Chondrocyte (in vitro differentiated cells): ENCODE measurements at regions not wholly inside any gene's neighbourhood (a gene's known extent, or its start where the extent isn't known, plus 50 kb on each side); places are given as distances from the start of the nearest gene placed in this dataset.

ENCODE experiments used
- DNase-seq: peaks from one replicate; pipeline ENCODE4 v3.0.0; 2021; ENCODE audit warnings: mixed read lengths, low spot score
- H3K27ac Mint-ChIP-seq: one replicate; pipeline ENCODE4 v1.8.0; 2021; ENCODE audit warnings: mild to moderate bottlenecking, moderate library complexity, mixed read lengths; ENCODE audit not compliant: unreplicated experiment
- H3K27me3 Mint-ChIP-seq: 2 replicates; pipeline ENCODE4 v1.8.0; 2021; ENCODE audit warnings: low read depth, mixed read lengths
- H3K36me3 Mint-ChIP-seq: 2 replicates; pipeline ENCODE4 v1.8.0; 2021; ENCODE audit warnings: low read depth, mixed read lengths
- H3K4me1 Mint-ChIP-seq: 2 replicates; pipeline ENCODE4 v1.8.0; 2021; ENCODE audit warnings: low read depth, mild to moderate bottlenecking, mixed read lengths
- H3K4me3 Mint-ChIP-seq: one replicate; pipeline ENCODE4 v1.8.0; 2021; ENCODE audit warnings: mild to moderate bottlenecking, moderate library complexity, mixed read lengths; ENCODE audit not compliant: unreplicated experiment
- H3K9me3 Mint-ChIP-seq: 2 replicates; pipeline ENCODE4 v1.8.0; 2021; ENCODE audit warnings: low read depth, mixed read lengths
- CTCF ChIP-seq: fragments of 200-600 bp; sonication (generic); IDR thresholded peaks from 2 replicates; pipeline ENCODE4 v1.5.0; 2021; ENCODE audit warnings: antibody characterized with exemption, mild to moderate bottlenecking, moderate library complexity

GRCh38 chr10:111705021-111705420 lies 478.5 kb downstream of the GPAM start:
- no peak overlapping the region for H3K4me3 Mint-ChIP-seq
- H3K27ac Mint-ChIP-seq: no peak overlapping the region
- no peak for DNase-seq
- TF ChIP-seq CTCF: no peak
- H3K27me3 Mint-ChIP-seq: no peaks in the 10 kb centered on the region
- H3K4me1 Mint-ChIP-seq: no peaks in the 10 kb centered on the region
- H3K36me3 Mint-ChIP-seq: no peaks in the 10 kb centered on the region
- H3K9me3 Mint-ChIP-seq: peaks cover 15% of the 10 kb centered on the region

GRCh38 chr10:111706331-111706730 lies 477.2 kb downstream of the GPAM start:
- H3K27me3 Mint-ChIP-seq: no peaks in the 10 kb centered on the region
- H3K36me3 Mint-ChIP-seq: no peaks in the 10 kb centered on the region
- TF ChIP-seq CTCF: no peak
- peaks cover 22% of the 10 kb centered on the region for H3K9me3 Mint-ChIP-seq
- DNase-seq: no peak
- no peak overlapping the region for H3K27ac Mint-ChIP-seq
- no peaks in the 10 kb centered on the region for H3K4me1 Mint-ChIP-seq
- no peak overlapping the region for H3K4me3 Mint-ChIP-seq

GRCh38 chr10:111707076-111707475 lies 476.5 kb downstream of the GPAM start:
- no peak for TF ChIP-seq CTCF
- H3K27ac Mint-ChIP-seq: no peak overlapping the region
- DNase-seq: no peak
- H3K4me3 Mint-ChIP-seq: no peak overlapping the region
- H3K9me3 Mint-ChIP-seq: peaks cover 24% of the 10 kb centered on the region
- H3K27me3 Mint-ChIP-seq: no peaks in the 10 kb centered on the region
- H3K36me3 Mint-ChIP-seq: no peaks in the 10 kb centered on the region
- H3K4me1 Mint-ChIP-seq: no peaks in the 10 kb centered on the region

GRCh38 chr10:111709603-111710002 lies 474.0 kb downstream of the GPAM start:
- DNase-seq: no peak
- Mint-ChIP-seq H3K27me3 (no peaks in the 10 kb centered on the region), H3K9me3 (peaks cover 20% of the 10 kb centered on the region), H3K27ac (no peak overlapping the region), H3K4me1 (no peaks in the 10 kb centered on the region), H3K36me3 (no peaks in the 10 kb centered on the region), H3K4me3 (no peak overlapping the region)
- no peak for TF ChIP-seq CTCF

- H3K4me3 Mint-ChIP-seq: no peak overlapping the region
- H3K9me3 Mint-ChIP-seq: peaks cover 38% of the 10 kb centered on the region
- H3K27ac Mint-ChIP-seq: no peak overlapping the region
- H3K36me3 Mint-ChIP-seq: no peaks in the 10 kb centered on the region
- no peak for TF ChIP-seq CTCF
- no peaks in the 10 kb centered on the region for H3K4me1 Mint-ChIP-seq
- DNase-seq: no peak
- H3K27me3 Mint-ChIP-seq: no peaks in the 10 kb centered on the region
Measured at GRCh38 chr10:111716032-111716431, 467.5 kb downstream of the GPAM start.
